SK-N-SH treated with all-trans-retinoic acid at 6 μM for 48 hours (cell line): ENCODE measurements at regions not wholly inside any gene's neighbourhood (a gene's known extent, or its start where the extent isn't known, plus 50 kb on each side); places are given as distances from the start of the nearest gene placed in this dataset.

Experiments used
- ATAC-seq: fragments of 200-7000 bp; cut with Tn5 transposase; 3 replicates; pipeline ENCODE4 v1.9.1; 2020; ENCODE audit warnings: mild to moderate bottlenecking, moderate library complexity
- ARNTL ChIP-seq: fragments of 450-650 bp; formaldehyde crosslinking; IDR thresholded peaks from 2 replicates; pipeline ENCODE4 v1.5.0; 2020; ENCODE audit warnings: low read depth, mild to moderate bottlenecking, moderate library complexity, borderline replicate concordance
- BACH2 ChIP-seq: fragments of 250-450 bp; sonication (Bioruptor Pico); IDR thresholded peaks from 2 replicates; pipeline ENCODE4 v1.9.0; 2021; ENCODE audit warnings: mild to moderate bottlenecking, borderline replicate concordance
- CREB5 ChIP-seq: fragments of 250-450 bp; sonication (Bioruptor Pico); IDR thresholded peaks from 2 replicates; pipeline ENCODE4 v1.5.1; 2020; ENCODE audit warnings: low read depth, mild to moderate bottlenecking, moderate library complexity
- CSDC2 ChIP-seq: fragments of 250-450 bp; sonication (Bioruptor Pico); IDR thresholded peaks from 2 replicates; pipeline ENCODE4 v1.5.0; 2020; ENCODE audit warnings: mild to moderate bottlenecking, moderate library complexity
- ESRRG ChIP-seq: fragments of 250-450 bp; sonication (Bioruptor Pico); IDR thresholded peaks from 2 replicates; pipeline ENCODE4 v1.6.1; 2021; ENCODE audit warnings: mild to moderate bottlenecking
- GLIS3 ChIP-seq: fragments of 250-450 bp; sonication (Bioruptor Pico); IDR thresholded peaks from 2 replicates; pipeline ENCODE4 v1.5.0; 2020; ENCODE audit warnings: mild to moderate bottlenecking, moderate library complexity
- ISL1 ChIP-seq: fragments of 250-450 bp; sonication (Bioruptor Pico); IDR thresholded peaks from 2 replicates; pipeline ENCODE4 v2.1.2; 2022; ENCODE audit warnings: mild to moderate bottlenecking, moderate library complexity
- PATZ1 ChIP-seq: fragments of 250-450 bp; sonication (Bioruptor Pico); IDR thresholded peaks from 2 replicates; pipeline ENCODE4 v1.8.0; 2020; ENCODE audit warnings: mild to moderate bottlenecking, moderate library complexity, borderline replicate concordance
- PPARA ChIP-seq: fragments of 250-450 bp; sonication (Bioruptor Pico); IDR thresholded peaks from 2 replicates; pipeline ENCODE4 v1.5.0; 2020; ENCODE audit warnings: mild to moderate bottlenecking, borderline replicate concordance
- RARB ChIP-seq: fragments of 250-450 bp; sonication (Bioruptor Pico); IDR thresholded peaks from 2 replicates; pipeline ENCODE4 v1.8.0; 2021; ENCODE audit warnings: mild to moderate bottlenecking, moderate library complexity
- SNAI2 ChIP-seq: fragments of 250-450 bp; sonication (Bioruptor Pico); IDR thresholded peaks from 2 replicates; pipeline ENCODE4 v1.5.0; 2020; ENCODE audit warnings: mild to moderate bottlenecking, moderate library complexity
- TCF4 ChIP-seq: fragments of 250-450 bp; sonication (Bioruptor Pico); IDR thresholded peaks from 2 replicates; pipeline ENCODE4 v1.8.0; 2021; ENCODE audit warnings: mild to moderate bottlenecking, moderate library complexity, borderline replicate concordance
- TOX ChIP-seq: fragments of 250-450 bp; sonication (Bioruptor Pico); IDR thresholded peaks from 2 replicates; pipeline ENCODE4 v1.8.0; 2021; ENCODE audit warnings: mild to moderate bottlenecking, moderate library complexity, borderline replicate concordance
- TSHZ2 ChIP-seq: fragments of 250-450 bp; sonication (Bioruptor Pico); IDR thresholded peaks from 2 replicates; pipeline ENCODE4 v1.5.0; 2020; ENCODE audit warnings: mild to moderate bottlenecking, moderate library complexity
- ZC3H10 ChIP-seq: fragments of 250-450 bp; sonication (Bioruptor Pico); IDR thresholded peaks from 2 replicates; pipeline ENCODE4 v1.5.1; 2021; ENCODE audit warnings: mild to moderate bottlenecking, moderate library complexity
- ZFP3 ChIP-seq: fragments of 250-450 bp; sonication (Bioruptor Pico); IDR thresholded peaks from 2 replicates; pipeline ENCODE4 v1.5.0; 2020; ENCODE audit warnings: mild to moderate bottlenecking, moderate library complexity
- ZFP30 ChIP-seq: fragments of 450-650 bp; formaldehyde crosslinking; IDR thresholded peaks from 2 replicates; pipeline ENCODE4 v1.5.0; 2022; ENCODE audit warnings: mild to moderate bottlenecking, moderate library complexity
- ZNF565 ChIP-seq: fragments of 450-650 bp; formaldehyde crosslinking; conservative IDR thresholded peaks from 2 replicates; pipeline ENCODE4 v1.5.0; 2020; ENCODE audit warnings: low read depth, mild to moderate bottlenecking, moderate library complexity
- ZNF8 ChIP-seq: fragments of 450-650 bp; formaldehyde crosslinking; IDR thresholded peaks from 2 replicates; pipeline ENCODE4 v1.5.0; 2020; ENCODE audit warnings: mild to moderate bottlenecking, moderate library complexity

GRCh38 chr15:61661791-61662190, 398.5 kb downstream of the VPS13C start:
- TF ChIP-seq TSHZ2 (CRISPR knock-in tag) (no peak), BACH2 (CRISPR knock-in tag) (no peak), TOX (CRISPR knock-in tag) (no peak), ZC3H10 (CRISPR knock-in tag) (no peak), SNAI2 (no peak), GLIS3 (no peak), PATZ1 (CRISPR knock-in tag) (no peak), RARB (CRISPR knock-in tag) (no peak), CSDC2 (CRISPR knock-in tag) (no peak), ZFP30 (CRISPR knock-in tag) (no peak), CREB5 (CRISPR knock-in tag) (no peak), TCF4 (CRISPR knock-in tag) (no peak)
- ATAC-seq: no peak

GRCh38 chr15:61660579-61660978, 399.7 kb downstream of the VPS13C start:
- TF ChIP-seq ISL1 (CRISPR knock-in tag): no peak
- TF ChIP-seq PATZ1 (CRISPR knock-in tag): no peak
- TF ChIP-seq ESRRG: no peak
- TF ChIP-seq ZFP30 (CRISPR knock-in tag): no peak
- TF ChIP-seq GLIS3: no peak
- TF ChIP-seq TSHZ2 (CRISPR knock-in tag): no peak
- no peak for TF ChIP-seq CREB5 (CRISPR knock-in tag)
- TF ChIP-seq RARB (CRISPR knock-in tag): no peak
- no peak for TF ChIP-seq TOX (CRISPR knock-in tag)
- no peak for TF ChIP-seq ZNF565
- no peak for TF ChIP-seq ZNF8
- no peak for TF ChIP-seq PPARA (CRISPR knock-in tag)
- TF ChIP-seq ARNTL (CRISPR knock-in tag): no peak
- no peak for TF ChIP-seq CSDC2 (CRISPR knock-in tag)
- TF ChIP-seq ZFP3 (CRISPR knock-in tag): no peak
- no peak for ATAC-seq
